ENCODE measurements at regions not wholly inside any gene's neighbourhood (a gene's known extent, or its start where the extent isn't known, plus 50 kb on each side); places are given as distances from the start of the nearest gene placed in this dataset.

GRCh38 chr18:72154926-72155325, 389.2 kb downstream of the CBLN2 start:
- no peaks in the 10 kb centered on the region for H3K27me3 Mint-ChIP-seq (ENCODE audit: low read depth)
- no peak for DNase-seq (ENCODE audit: low spot score in 2 of 2, unreplicated experiment in 2 of 2)
- H3K36me3 Mint-ChIP-seq, result no peaks in the 10 kb centered on the region
- no peak overlapping the region for H3K27ac Mint-ChIP-seq
- TF ChIP-seq CTCF (IDR thresholded peaks at IDR 0.05; ENCODE audit: unreplicated experiment), result no peak
- H3K4me3 Mint-ChIP-seq, result no peak overlapping the region
- no peaks in the 10 kb centered on the region for H3K4me1 Mint-ChIP-seq
- no peaks in the 10 kb centered on the region for H3K9me3 Mint-ChIP-seq

GRCh38 chr18:72152935-72153334, 391.2 kb downstream of the CBLN2 start:
- H3K36me3 Mint-ChIP-seq, result no peaks in the 10 kb centered on the region
- H3K9me3 Mint-ChIP-seq, result no peaks in the 10 kb centered on the region
- no peak for DNase-seq (ENCODE audit: low spot score in 2 of 2, unreplicated experiment in 2 of 2)
- no peak overlapping the region for H3K27ac Mint-ChIP-seq
- TF ChIP-seq CTCF (IDR thresholded peaks at IDR 0.05; ENCODE audit: unreplicated experiment), result no peak
- H3K4me3 Mint-ChIP-seq, result no peak overlapping the region
- no peaks in the 10 kb centered on the region for H3K4me1 Mint-ChIP-seq
- no peaks in the 10 kb centered on the region for H3K27me3 Mint-ChIP-seq (ENCODE audit: low read depth)

GRCh38 chr18:72147830-72148229, 396.3 kb downstream of the CBLN2 start:
- Mint-ChIP-seq H3K4me3 (no peak overlapping the region), H3K36me3 (no peaks in the 10 kb centered on the region), H3K9me3 (no peaks in the 10 kb centered on the region), H3K27me3 (ENCODE audit: low read depth) (no peaks in the 10 kb centered on the region), H3K27ac (no peak overlapping the region), H3K4me1 (no peaks in the 10 kb centered on the region)
- no peak for DNase-seq (ENCODE audit: low spot score in 2 of 2, unreplicated experiment in 2 of 2)
- no peak for TF ChIP-seq CTCF (IDR thresholded peaks at IDR 0.05; ENCODE audit: unreplicated experiment)

- H3K36me3 Mint-ChIP-seq, result no peaks in the 10 kb centered on the region
- TF ChIP-seq CTCF (IDR thresholded peaks at IDR 0.05; ENCODE audit: unreplicated experiment), result no peak
- H3K4me1 Mint-ChIP-seq, result no peaks in the 10 kb centered on the region
- no peaks in the 10 kb centered on the region for H3K27me3 Mint-ChIP-seq (ENCODE audit: low read depth)
- H3K9me3 Mint-ChIP-seq, result peaks cover 3% of the 10 kb centered on the region
- no peak for DNase-seq (ENCODE audit: low spot score in 2 of 2, unreplicated experiment in 2 of 2)
- H3K27ac Mint-ChIP-seq, result no peak overlapping the region
- no peak overlapping the region for H3K4me3 Mint-ChIP-seq
Observed at GRCh38 chr18:72140007-72140406, 404.1 kb downstream of the CBLN2 start.

GRCh38 chr18:72128649-72129048, 415.5 kb downstream of the CBLN2 start:
- no peak for DNase-seq (ENCODE audit: low spot score in 2 of 2, unreplicated experiment in 2 of 2)
- Mint-ChIP-seq H3K36me3 (no peaks in the 10 kb centered on the region), H3K27ac (no peak overlapping the region), H3K27me3 (ENCODE audit: low read depth) (no peaks in the 10 kb centered on the region), H3K4me1 (no peaks in the 10 kb centered on the region), H3K4me3 (no peak overlapping the region), H3K9me3 (no peaks in the 10 kb centered on the region)
- TF ChIP-seq CTCF (IDR thresholded peaks at IDR 0.05; ENCODE audit: unreplicated experiment), result no peak

GRCh38 chr18:72122103-72122502, 422.0 kb downstream of the CBLN2 start:
- Mint-ChIP-seq H3K4me1 (peaks cover 3% of the 10 kb centered on the region), H3K4me3 (no peak overlapping the region), H3K36me3 (no peaks in the 10 kb centered on the region), H3K27ac (no peak overlapping the region), H3K27me3 (ENCODE audit: low read depth) (peaks cover 1% of the 10 kb centered on the region), H3K9me3 (no peaks in the 10 kb centered on the region)
- DNase-seq (ENCODE audit: low spot score in 2 of 2, unreplicated experiment in 2 of 2), result no peak
- no peak for TF ChIP-seq CTCF (IDR thresholded peaks at IDR 0.05; ENCODE audit: unreplicated experiment)
